HG03103 (cell line): ENCODE measurements at regions not wholly inside any gene's neighbourhood (a gene's known extent, or its start where the extent isn't known, plus 50 kb on each side); places are given as distances from the start of the nearest gene placed in this dataset.

Experiments
- ATAC-seq: cut with Tn5 transposase; IDR thresholded peaks from one replicate; pipeline ENCODE4 v1.9.1; 2021; ENCODE audit warnings: low read depth; ENCODE audit not compliant: unreplicated experiment

- no peak for ATAC-seq
Measured at GRCh38 chr7:125678771-125679170, 749.1 kb upstream of the POT1 start.

GRCh38 chr7:125675640-125676039 is 746.0 kb upstream of the POT1 start:
- no peak for ATAC-seq

GRCh38 chr7:125675169-125675568 is 745.5 kb upstream of the POT1 start:
- no peak for ATAC-seq

GRCh38 chr7:125670926-125671572 is 741.4 kb upstream of the POT1 start:
- no peak for ATAC-seq

- no peak for ATAC-seq
Measured at GRCh38 chr7:125668321-125668993, 738.8 kb upstream of the POT1 start.

- no peak for ATAC-seq
Measured at GRCh38 chr7:125664625-125665024, 735.0 kb upstream of the POT1 start.

GRCh38 chr7:125663961-125664360 is 734.3 kb upstream of the POT1 start:
- ATAC-seq: no peak

- ATAC-seq: no peak
Measured at GRCh38 chr7:125661677-125662076, 732.1 kb upstream of the POT1 start.

- ATAC-seq: no peak
Measured at GRCh38 chr7:125661006-125661405, 731.4 kb upstream of the POT1 start.

GRCh38 chr7:125654076-125654475 is 724.5 kb upstream of the POT1 start:
- ATAC-seq: no peak

- ATAC-seq: no peak
Measured at GRCh38 chr7:125651823-125652528, 722.4 kb upstream of the POT1 start.

- no peak for ATAC-seq
Measured at GRCh38 chr7:125648543-125648942, 718.9 kb upstream of the POT1 start.

- no peak for ATAC-seq
Measured at GRCh38 chr7:125645770-125646169, 716.1 kb upstream of the POT1 start.

GRCh38 chr7:125644109-125644508 is 714.5 kb upstream of the POT1 start:
- no peak for ATAC-seq

- no peak for ATAC-seq
Measured at GRCh38 chr7:125643302-125643701, 713.7 kb upstream of the POT1 start.

- ATAC-seq: no peak
Measured at GRCh38 chr7:125641884-125642283, 712.3 kb upstream of the POT1 start.

- no peak for ATAC-seq
Measured at GRCh38 chr7:125636320-125636962, 706.8 kb upstream of the POT1 start.

- no peak for ATAC-seq
Measured at GRCh38 chr7:125618516-125618915, 688.9 kb upstream of the POT1 start.

- ATAC-seq: no peak
Measured at GRCh38 chr7:125611582-125611981, 682.0 kb upstream of the POT1 start.

- ATAC-seq: no peak
Measured at GRCh38 chr7:125606671-125607070, 677.0 kb upstream of the POT1 start.

- ATAC-seq: no peak
Measured at GRCh38 chr7:125605241-125605640, 675.6 kb upstream of the POT1 start.
